LNCAP (cell line): ENCODE measurements at regions not wholly inside any gene's neighbourhood (a gene's known extent, or its start where the extent isn't known, plus 50 kb on each side); places are given as distances from the start of the nearest gene placed in this dataset.

Experiments used
- CTCF ChIP-seq: fragments of 450-650 bp; IDR thresholded peaks from 2 replicates; pipeline ENCODE4 v1.5.1; 2017; ENCODE audit warnings: mild to moderate bottlenecking

- TF ChIP-seq CTCF: no peak
Measured at GRCh38 chr2:236783417-236784020, 213.9 kb downstream of the ACKR3 start.

GRCh38 chr2:236785611-236786057, 216.0 kb downstream of the ACKR3 start:
- no peak for TF ChIP-seq CTCF

GRCh38 chr2:236786751-236787150, 217.1 kb downstream of the ACKR3 start:
- no peak for TF ChIP-seq CTCF

- no peak for TF ChIP-seq CTCF
Measured at GRCh38 chr2:236787885-236788284, 218.3 kb downstream of the ACKR3 start.

- no peak for TF ChIP-seq CTCF
Measured at GRCh38 chr2:236790963-236791362, 221.3 kb downstream of the ACKR3 start.

GRCh38 chr2:236793023-236794011, 223.7 kb downstream of the ACKR3 start:
- TF ChIP-seq CTCF: no peak

GRCh38 chr2:236794176-236794957, 224.7 kb downstream of the ACKR3 start:
- no peak for TF ChIP-seq CTCF
